ENCODE measurements at regions not wholly inside any gene's neighbourhood (a gene's known extent, or its start where the extent isn't known, plus 50 kb on each side); places are given as distances from the start of the nearest gene placed in this dataset.

DNA sequence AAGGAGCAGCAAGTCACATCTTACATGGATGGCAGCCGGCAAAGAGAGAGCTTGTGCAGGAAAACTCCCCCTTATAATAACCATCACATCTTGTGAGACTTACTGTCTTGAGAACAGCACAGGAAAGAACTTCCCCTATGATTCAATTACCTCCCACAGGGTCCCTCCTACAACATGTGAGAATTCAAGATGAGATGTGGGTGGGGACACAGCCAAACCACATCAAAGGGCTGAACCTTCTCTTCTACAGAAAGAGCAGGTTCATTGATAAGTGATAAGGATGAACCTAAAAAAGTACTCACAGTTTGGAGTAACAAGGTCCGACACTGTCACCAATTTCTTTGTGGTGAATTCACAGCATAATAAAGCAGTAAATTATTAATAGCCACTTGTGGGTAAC is 422.2 kb upstream of the FSIP2 start:
- no peak overlapping the region for H2AK5ac ChIP-seq (ENCODE audit: insufficient read length, low read length)
- no peak overlapping the region for H4K8ac ChIP-seq (replicated peaks; ENCODE audit: insufficient read length, low read depth, low read length)
- H2BK120ac ChIP-seq (ENCODE audit: low read depth, low read length, poor library complexity, severe bottlenecking): no peak overlapping the region
- H3K4ac ChIP-seq (ENCODE audit: low read depth, low read length): no peak overlapping the region
- H3K79me1 ChIP-seq (ENCODE audit: insufficient read depth, low read depth, low read length, poor library complexity, severe bottlenecking): no peaks in the 10 kb centered on the region
- Mint-ChIP-seq H3K4me1 (peaks cover 9 to 12% of the 10 kb centered on the region in 2 experiments), H3K4me3 (no peak overlapping the region), H3K36me3 (ENCODE audit: insufficient read depth in 1 of 3, low read depth in 3 of 3) (no peaks in the 10 kb centered on the region), H3K27me3 (ENCODE audit: low read depth) (no peaks in the 10 kb centered on the region), H3K27ac (peak overlapping the region in 1 of 3 experiments; percentile 17; a peak in 1 of 7 replicates), H3K9me3 (0 out of 5 replicates have a peak, but pooled peaks cover 0 to 2% of the 10 kb centered on the region in 2 experiments)
- TF ChIP-seq, protein P1, sequence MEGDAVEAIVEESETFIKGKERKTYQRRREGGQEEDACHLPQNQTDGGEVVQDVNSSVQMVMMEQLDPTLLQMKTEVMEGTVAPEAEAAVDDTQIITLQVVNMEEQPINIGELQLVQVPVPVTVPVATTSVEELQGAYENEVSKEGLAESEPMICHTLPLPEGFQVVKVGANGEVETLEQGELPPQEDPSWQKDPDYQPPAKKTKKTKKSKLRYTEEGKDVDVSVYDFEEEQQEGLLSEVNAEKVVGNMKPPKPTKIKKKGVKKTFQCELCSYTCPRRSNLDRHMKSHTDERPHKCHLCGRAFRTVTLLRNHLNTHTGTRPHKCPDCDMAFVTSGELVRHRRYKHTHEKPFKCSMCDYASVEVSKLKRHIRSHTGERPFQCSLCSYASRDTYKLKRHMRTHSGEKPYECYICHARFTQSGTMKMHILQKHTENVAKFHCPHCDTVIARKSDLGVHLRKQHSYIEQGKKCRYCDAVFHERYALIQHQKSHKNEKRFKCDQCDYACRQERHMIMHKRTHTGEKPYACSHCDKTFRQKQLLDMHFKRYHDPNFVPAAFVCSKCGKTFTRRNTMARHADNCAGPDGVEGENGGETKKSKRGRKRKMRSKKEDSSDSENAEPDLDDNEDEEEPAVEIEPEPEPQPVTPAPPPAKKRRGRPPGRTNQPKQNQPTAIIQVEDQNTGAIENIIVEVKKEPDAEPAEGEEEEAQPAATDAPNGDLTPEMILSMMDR (conservative IDR thresholded peaks at IDR 0.05): no peak
- no peak overlapping the region for H3K14ac ChIP-seq (ENCODE audit: insufficient read depth, low read length)
- no peak overlapping the region for H4K91ac ChIP-seq (ENCODE audit: insufficient read length, low read depth, low read length)
- H3K27me3 ChIP-seq (ENCODE audit: insufficient read depth, low read length): no peaks in the 10 kb centered on the region
- H2AFZ ChIP-seq (ENCODE audit: low read length): no peak overlapping the region
- no peak overlapping the region for H3T11ph ChIP-seq (ENCODE audit: low read length)
- no peak overlapping the region for H3K27ac ChIP-seq (ENCODE audit: insufficient read length, low read depth, low read length)
- H2BK12ac ChIP-seq (ENCODE audit: insufficient read length, low read depth, low read length): no peak overlapping the region
- H4K20me1 ChIP-seq (ENCODE audit: control insufficient read depth, insufficient read depth, insufficient read length): no peaks in the 10 kb centered on the region
- no peaks in the 10 kb centered on the region for H3K9me3 ChIP-seq (ENCODE audit: control insufficient read depth, low read depth, low read length)
- H2BK5ac ChIP-seq (ENCODE audit: insufficient read length, low read length): no peak overlapping the region
- DNase-seq: no peak
- no peaks in the 10 kb centered on the region; the same call in 1 of the 2 replicates for H3K4me1 ChIP-seq (ENCODE audit: insufficient read depth, low read length)
- H3K56ac ChIP-seq (ENCODE audit: insufficient read length, low read depth, low read length): no peak overlapping the region
- H3K23ac ChIP-seq (ENCODE audit: insufficient read length, low read depth, low read length): no peak overlapping the region
- H3K23me2 ChIP-seq (ENCODE audit: insufficient read length, low read depth, low read length, poor library complexity, severe bottlenecking): no peaks in the 10 kb centered on the region
- H4K5ac ChIP-seq (ENCODE audit: insufficient read length, low read depth, low read length): no peak overlapping the region
- H3K9ac ChIP-seq (ENCODE audit: extremely low read depth, insufficient read length, low read length): no peak overlapping the region
- no CpG with 5 or more reads among the region's 2 CpGs for WGBS (ENCODE audit: extremely low coverage, insufficient read length, low lambda C conversion rate)
- no peak overlapping the region for H3K4me2 ChIP-seq (ENCODE audit: insufficient read depth, insufficient read length, low read length)
- H3K18ac ChIP-seq (ENCODE audit: insufficient read length, low read depth, low read length): no peak overlapping the region
- no peak overlapping the region for H2BK15ac ChIP-seq (ENCODE audit: low read depth, low read length)
- no peaks in the 10 kb centered on the region for H3K79me2 ChIP-seq (ENCODE audit: insufficient read depth, low read length)
- no peak overlapping the region for H2BK20ac ChIP-seq (ENCODE audit: low read depth, low read length, poor library complexity, severe bottlenecking)

All from H9 (cell line).